ENCODE measurements at regions not wholly inside any gene's neighbourhood (a gene's known extent, or its start where the extent isn't known, plus 50 kb on each side); places are given as distances from the start of the nearest gene placed in this dataset.

- H3K9me3 Mint-ChIP-seq (ENCODE audit: unreplicated experiment), result no peaks in the 10 kb centered on the region
- DNase-seq, result no peak
- H3K4me1 Mint-ChIP-seq (ENCODE audit: low read depth, unreplicated experiment), result peaks cover 18% of the 10 kb centered on the region
- H3K27me3 Mint-ChIP-seq (ENCODE audit: unreplicated experiment), result no peaks in the 10 kb centered on the region
- H3K4me3 Mint-ChIP-seq (ENCODE audit: unreplicated experiment), result no peak overlapping the region
- no peak for TF ChIP-seq CTCF (IDR thresholded peaks at IDR 0.05; ENCODE audit: partially characterized antibody, unreplicated experiment)
- no peak overlapping the region for H3K27ac Mint-ChIP-seq (ENCODE audit: unreplicated experiment)
- H3K36me3 Mint-ChIP-seq (ENCODE audit: unreplicated experiment), result no peaks in the 10 kb centered on the region
Measured at GRCh38 chr3:148333091-148333490, 364.6 kb upstream of the AGTR1 start.

- no peak for TF ChIP-seq CTCF (IDR thresholded peaks at IDR 0.05; ENCODE audit: partially characterized antibody, unreplicated experiment)
- Mint-ChIP-seq H3K4me1 (ENCODE audit: low read depth, unreplicated experiment) (peaks cover 9% of the 10 kb centered on the region), H3K27ac (ENCODE audit: unreplicated experiment) (no peak overlapping the region), H3K4me3 (ENCODE audit: unreplicated experiment) (no peak overlapping the region), H3K27me3 (ENCODE audit: unreplicated experiment) (no peaks in the 10 kb centered on the region), H3K36me3 (ENCODE audit: unreplicated experiment) (no peaks in the 10 kb centered on the region), H3K9me3 (ENCODE audit: unreplicated experiment) (no peaks in the 10 kb centered on the region)
- no peak for DNase-seq
Measured at GRCh38 chr3:148335612-148336011, 362.1 kb upstream of the AGTR1 start.

- no peak overlapping the region for H3K4me3 Mint-ChIP-seq (ENCODE audit: unreplicated experiment)
- DNase-seq, result no peak
- peaks cover 3% of the 10 kb centered on the region for H3K9me3 Mint-ChIP-seq (ENCODE audit: unreplicated experiment)
- H3K27me3 Mint-ChIP-seq (ENCODE audit: unreplicated experiment), result peaks cover 2% of the 10 kb centered on the region
- no peak overlapping the region for H3K27ac Mint-ChIP-seq (ENCODE audit: unreplicated experiment)
- no peak for TF ChIP-seq CTCF (IDR thresholded peaks at IDR 0.05; ENCODE audit: partially characterized antibody, unreplicated experiment)
- H3K36me3 Mint-ChIP-seq (ENCODE audit: unreplicated experiment), result peaks cover 9% of the 10 kb centered on the region
- H3K4me1 Mint-ChIP-seq (ENCODE audit: low read depth, unreplicated experiment), result no peaks in the 10 kb centered on the region
Measured at GRCh38 chr3:148343416-148343815, 354.3 kb upstream of the AGTR1 start.

GRCh38 chr3:148344521-148344920 is 353.2 kb upstream of the AGTR1 start:
- Mint-ChIP-seq H3K27ac (ENCODE audit: unreplicated experiment) (no peak overlapping the region), H3K4me1 (ENCODE audit: low read depth, unreplicated experiment) (no peaks in the 10 kb centered on the region), H3K4me3 (ENCODE audit: unreplicated experiment) (no peak overlapping the region), H3K9me3 (ENCODE audit: unreplicated experiment) (peaks cover 3% of the 10 kb centered on the region), H3K27me3 (ENCODE audit: unreplicated experiment) (peaks cover 2% of the 10 kb centered on the region), H3K36me3 (ENCODE audit: unreplicated experiment) (peaks cover 9% of the 10 kb centered on the region)
- TF ChIP-seq CTCF (IDR thresholded peaks at IDR 0.05; ENCODE audit: partially characterized antibody, unreplicated experiment), result no peak
- no peak for DNase-seq

- H3K27ac Mint-ChIP-seq (ENCODE audit: unreplicated experiment), result no peak overlapping the region
- H3K9me3 Mint-ChIP-seq (ENCODE audit: unreplicated experiment), result no peaks in the 10 kb centered on the region
- no peak overlapping the region for H3K4me3 Mint-ChIP-seq (ENCODE audit: unreplicated experiment)
- DNase-seq, result no peak
- no peaks in the 10 kb centered on the region for H3K4me1 Mint-ChIP-seq (ENCODE audit: low read depth, unreplicated experiment)
- H3K27me3 Mint-ChIP-seq (ENCODE audit: unreplicated experiment), result peaks cover 2% of the 10 kb centered on the region
- H3K36me3 Mint-ChIP-seq (ENCODE audit: unreplicated experiment), result no peaks in the 10 kb centered on the region
- TF ChIP-seq CTCF (IDR thresholded peaks at IDR 0.05; ENCODE audit: partially characterized antibody, unreplicated experiment), result no peak
Measured at GRCh38 chr3:148360051-148360450, 337.7 kb upstream of the AGTR1 start.
